GM19043 (cell line): ENCODE measurements at regions not wholly inside any gene's neighbourhood (a gene's known extent, or its start where the extent isn't known, plus 50 kb on each side); places are given as distances from the start of the nearest gene placed in this dataset.
"Not testable (repeated sequence)": the region's sequence is repeated elsewhere in the genome, so short reads cannot be mapped to it uniquely, and the experiment has no call there.

Experiments used
- ATAC-seq: cut with Tn5 transposase; IDR thresholded peaks from one replicate; pipeline ENCODE4 v1.9.1; 2021; ENCODE audit warnings: low read depth; ENCODE audit not compliant: unreplicated experiment

DNA sequence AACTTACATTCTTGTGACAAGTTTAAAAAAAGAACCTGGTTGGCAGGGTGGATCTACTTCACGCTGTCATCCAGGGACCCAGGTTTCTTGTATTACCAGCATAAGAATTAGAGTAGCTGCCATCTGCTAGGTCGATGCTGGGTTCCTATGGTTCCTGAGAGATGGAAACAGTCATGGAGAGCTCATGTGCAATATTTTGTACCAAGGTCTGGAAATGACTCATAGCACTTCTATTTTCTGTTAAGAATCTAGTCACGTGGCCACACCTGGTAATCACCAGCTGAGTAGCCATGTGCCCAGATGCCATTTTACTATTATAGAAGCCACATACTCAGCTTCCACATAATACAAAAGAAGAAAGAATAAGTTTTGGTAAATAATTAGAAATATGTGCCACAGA lies 171.3 kb downstream of the CD83 start:
- ATAC-seq = no peak

DNA sequence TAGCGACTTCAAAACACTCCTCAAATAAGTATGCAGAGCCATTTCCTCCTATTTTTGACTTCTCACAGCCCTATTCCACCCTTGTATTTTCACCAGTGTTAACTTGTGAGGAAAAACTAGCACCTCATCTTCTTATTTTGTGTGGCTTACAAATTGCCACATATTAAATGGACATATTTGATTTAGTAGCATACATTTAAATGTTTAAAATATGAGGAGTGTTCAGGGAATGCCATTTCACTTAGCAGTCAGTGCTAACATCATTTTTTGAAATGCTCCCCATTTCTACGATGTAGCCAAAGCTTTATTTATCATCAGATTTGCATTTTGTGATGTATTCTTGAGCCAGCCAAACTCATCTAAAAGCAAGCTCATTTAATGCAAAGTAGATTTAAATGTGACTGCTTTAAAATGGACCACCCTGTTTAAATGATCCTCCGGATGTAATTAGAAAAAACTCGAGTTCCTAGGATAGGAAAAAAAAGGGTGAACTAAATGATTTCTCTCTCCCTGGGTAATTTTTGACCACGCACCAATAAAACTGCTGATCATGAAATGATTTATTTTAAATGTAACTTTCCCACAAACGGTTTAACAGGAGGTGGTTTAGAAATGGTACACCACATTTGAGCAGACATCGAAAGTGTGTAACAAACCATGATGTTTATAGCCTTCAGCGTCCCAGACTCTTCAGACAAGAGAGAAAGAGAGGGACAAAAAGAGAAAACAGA lies 172.6 kb downstream of the CD83 start:
- no peak for ATAC-seq

DNA sequence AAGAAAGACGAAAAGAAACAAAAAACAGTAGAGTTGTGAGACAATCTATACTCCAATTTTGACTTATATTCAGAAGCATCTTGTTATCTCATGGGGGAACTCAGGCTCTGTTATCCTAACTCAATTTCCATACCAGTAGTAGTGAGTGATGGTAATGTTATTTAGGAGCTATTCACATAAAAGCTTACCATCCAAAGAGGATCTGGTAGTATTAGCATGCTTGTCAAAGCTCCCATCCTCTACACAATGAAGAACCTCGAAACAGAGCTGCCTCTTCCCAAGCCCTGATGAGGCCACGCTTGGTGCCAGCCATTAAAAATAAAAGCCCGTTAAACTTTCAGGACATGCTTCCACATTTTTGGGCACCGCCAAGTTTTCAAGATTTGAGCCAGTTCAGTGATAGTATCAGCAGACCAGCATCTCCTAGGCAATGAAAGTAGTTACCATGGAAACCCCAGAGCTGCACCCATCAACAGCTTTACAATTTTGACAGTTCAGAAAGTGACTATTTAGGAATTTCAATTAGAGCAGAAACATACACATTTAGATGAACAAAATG lies 173.3 kb downstream of the CD83 start:
- ATAC-seq = no peak

DNA sequence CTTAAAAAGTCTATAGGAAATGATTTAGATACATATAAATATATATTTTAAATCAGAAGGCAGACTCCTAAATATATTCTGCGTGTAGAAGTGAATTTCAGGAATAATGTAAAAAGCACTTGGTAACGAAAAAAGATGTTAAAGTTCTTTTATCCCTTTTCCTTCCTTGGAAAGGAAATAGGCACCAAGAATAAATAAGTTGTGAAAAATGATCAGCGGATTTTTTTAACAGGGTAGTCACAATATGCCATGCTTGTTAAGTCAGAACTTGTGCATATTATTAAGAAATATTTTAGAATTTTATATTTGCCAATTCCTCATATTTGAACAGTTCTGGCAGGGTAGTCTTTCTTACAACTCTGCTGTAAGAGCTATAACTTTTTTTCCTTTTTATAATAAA lies 173.8 kb downstream of the CD83 start:
- ATAC-seq = no peak

DNA sequence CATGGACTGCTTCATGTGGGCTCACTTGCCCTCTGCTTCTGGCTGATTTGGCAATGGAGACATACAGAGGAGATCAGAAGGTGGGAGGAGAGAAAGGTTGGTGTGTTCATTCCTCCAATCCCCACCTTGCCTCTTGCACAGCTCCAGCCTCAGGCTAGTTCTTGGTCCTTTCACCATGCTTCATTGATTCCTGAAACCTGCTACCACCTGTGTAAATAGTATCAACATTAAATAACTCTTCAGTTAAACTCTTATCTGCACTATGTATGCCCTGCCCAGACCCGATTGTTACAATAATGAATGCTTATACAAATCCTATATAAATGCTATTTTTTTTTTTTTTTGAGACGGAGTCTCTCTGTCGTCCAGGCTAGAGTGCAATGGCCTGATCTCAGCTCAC lies 174.5 kb downstream of the CD83 start:
- no peak for ATAC-seq

DNA sequence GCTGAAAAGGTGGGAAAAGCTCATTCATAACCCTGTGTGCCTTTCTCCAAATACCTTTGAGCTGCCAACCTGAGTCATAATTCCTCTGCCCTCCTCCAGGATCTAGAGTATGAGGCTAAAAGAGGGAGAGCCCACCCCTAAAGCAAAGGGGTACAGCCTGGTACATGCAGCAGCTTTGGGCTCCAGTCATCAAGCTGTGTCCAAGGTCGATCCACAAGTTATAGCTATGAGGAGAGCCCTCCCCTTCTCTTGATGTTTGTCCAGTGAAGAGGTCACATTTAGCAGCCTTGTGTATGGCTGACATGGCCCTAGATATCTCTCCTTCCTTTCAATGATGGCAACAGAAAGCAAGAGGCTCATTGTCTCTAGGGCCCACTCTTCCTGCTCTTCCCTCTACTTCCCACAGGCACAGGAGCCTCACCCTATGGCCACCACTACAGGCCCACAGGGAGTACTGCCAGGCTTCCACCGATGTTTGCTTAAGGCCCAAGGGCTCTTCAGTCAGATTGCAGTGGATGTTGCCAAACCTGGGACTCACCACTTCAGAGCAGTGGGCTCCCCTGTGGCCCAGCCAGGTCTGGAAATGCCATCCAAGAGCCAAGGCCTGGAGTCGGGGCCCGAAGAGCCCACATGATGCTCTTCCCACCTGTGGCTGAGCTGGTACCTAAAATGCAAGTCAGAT lies 176.8 kb downstream of the CD83 start:
- ATAC-seq = no peak

DNA sequence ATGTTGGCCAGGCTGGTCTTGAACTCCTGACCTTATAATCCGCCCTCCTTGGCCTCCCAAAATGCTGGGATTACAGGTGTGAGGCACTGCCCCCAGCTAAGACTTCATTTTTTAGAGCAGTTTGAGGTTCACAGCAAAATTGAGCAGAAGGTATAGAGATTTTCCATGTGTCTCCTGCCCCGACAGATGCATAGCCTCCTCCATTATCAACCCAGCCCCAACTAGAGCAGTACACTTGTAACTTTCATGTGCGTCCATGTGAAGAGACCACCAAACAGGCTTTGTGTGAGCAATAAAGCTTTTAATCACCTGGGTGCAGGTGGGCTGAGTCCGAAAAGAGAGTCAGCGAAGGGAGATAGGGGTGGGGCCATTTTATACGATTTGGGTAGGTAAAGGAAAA lies 179.1 kb downstream of the CD83 start:
- not testable (repeated sequence) for ATAC-seq

DNA sequence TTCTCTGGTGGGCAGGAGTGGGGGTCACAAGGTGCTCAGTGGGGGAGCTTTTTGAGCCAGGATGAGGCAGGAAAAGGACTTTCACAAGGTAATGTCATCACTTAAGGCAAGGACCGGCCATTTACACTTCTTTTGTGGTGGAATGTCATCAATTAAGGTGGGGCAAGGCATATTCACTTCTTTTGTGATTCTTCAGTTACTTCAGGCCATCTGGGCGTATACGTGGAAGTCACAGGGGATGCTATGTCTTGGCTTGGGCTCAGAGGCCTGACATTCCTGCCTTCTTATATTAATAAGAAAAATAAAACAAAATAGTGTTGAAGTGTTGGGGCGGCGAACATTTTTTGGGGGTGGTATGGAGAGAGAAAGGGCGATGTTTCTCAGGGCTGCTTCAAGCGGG lies 179.5 kb downstream of the CD83 start:
- ATAC-seq = not testable (repeated sequence)

DNA sequence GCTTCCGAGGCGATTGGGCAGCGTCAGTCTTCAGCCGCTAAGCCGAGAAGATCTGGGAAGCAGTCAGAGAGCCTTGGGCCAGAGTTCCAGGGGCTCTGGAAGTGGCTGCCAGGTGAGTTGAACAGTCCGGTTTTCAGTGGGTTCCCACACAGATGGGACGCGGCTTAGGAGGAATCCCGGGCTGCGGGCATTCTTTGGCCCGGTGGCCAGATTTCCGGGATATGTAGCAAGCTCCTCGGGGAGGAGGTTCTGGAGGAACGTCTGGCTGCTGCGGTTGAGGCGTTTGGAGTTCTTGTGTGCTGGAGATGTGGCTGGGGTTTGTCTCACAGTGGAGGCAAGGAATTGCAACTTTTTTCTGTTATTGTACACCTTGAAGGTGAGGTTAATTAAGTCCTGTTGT lies 182.6 kb downstream of the CD83 start:
- ATAC-seq = not testable (repeated sequence)

DNA sequence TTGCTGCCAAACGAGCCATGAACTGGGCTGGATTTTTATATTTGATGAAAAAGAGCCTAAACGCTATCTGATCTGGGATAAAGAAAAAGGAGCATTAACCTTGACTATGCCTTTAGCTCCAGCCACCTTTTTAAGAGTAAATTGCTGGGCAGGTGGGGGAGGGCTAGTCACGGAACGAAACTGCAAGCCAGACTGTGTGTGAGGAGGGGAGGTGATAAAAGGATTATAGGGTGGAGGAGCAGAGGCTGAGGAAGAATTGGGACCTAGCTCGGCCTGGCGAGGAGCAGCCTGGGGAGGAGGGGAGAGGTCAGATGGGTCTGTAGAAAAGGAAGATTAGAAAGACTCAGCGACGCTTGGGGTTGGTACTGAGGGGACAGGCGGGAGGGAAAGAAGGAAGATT lies 183.1 kb downstream of the CD83 start:
- not testable (repeated sequence) for ATAC-seq

DNA sequence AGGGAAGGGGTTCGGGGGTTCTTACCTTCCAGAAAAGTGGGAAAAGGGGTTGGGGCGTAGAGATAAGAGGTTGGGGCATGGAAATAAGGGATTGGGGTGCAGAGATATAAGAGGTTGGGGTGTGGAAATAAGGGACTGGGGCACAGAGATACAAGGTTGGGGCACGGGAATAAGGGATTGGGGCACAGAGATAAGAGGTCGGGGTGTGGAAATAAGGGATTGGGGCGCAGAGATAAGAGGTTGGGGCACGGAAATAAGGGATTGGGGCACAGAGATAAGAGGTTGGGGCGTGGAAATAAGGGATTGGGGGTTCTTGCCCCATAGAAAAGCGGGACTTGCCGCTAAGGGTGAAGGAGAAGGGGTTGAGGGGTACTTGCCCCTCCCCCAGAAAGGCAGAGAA lies 183.9 kb downstream of the CD83 start:
- not testable (repeated sequence) for ATAC-seq

DNA sequence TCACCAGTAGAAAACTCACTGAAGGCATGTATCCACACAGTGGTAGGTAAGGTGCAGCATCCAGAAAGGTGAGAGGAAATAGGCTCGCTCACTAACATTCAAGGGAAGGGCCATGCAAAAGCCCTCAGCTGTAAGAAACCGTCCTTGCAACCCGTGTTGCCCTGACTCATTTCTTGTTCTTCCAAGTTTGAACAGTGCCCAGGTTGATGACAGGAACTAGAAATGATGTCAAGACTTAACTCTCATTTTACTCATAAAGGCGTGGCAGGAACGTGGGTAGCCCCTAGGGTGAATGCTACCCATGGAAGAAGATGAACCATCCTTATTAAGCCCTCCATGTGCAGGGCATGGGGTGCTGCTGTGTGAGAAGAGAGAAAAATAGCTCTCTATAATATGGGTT lies 187.6 kb downstream of the CD83 start:
- ATAC-seq = no peak

DNA sequence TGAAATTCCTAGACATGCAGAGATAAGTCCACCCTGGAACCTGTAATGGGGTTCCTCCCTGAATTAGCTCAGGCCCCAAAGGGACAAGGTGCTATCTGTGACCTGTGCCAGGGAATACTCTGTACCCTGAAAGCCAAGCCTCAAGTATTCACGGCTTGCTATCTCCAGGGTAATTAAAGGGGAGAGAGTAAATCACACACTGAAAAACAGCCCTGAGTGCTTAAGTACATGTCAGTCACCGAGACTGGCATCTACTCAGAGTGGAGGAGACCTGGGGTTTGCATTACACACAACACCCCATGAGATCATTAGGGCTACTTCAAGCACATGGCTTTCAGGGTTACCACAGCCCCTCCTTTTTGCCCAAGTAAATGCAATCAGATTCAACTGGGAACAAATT lies 188.1 kb downstream of the CD83 start:
- ATAC-seq = no peak

DNA sequence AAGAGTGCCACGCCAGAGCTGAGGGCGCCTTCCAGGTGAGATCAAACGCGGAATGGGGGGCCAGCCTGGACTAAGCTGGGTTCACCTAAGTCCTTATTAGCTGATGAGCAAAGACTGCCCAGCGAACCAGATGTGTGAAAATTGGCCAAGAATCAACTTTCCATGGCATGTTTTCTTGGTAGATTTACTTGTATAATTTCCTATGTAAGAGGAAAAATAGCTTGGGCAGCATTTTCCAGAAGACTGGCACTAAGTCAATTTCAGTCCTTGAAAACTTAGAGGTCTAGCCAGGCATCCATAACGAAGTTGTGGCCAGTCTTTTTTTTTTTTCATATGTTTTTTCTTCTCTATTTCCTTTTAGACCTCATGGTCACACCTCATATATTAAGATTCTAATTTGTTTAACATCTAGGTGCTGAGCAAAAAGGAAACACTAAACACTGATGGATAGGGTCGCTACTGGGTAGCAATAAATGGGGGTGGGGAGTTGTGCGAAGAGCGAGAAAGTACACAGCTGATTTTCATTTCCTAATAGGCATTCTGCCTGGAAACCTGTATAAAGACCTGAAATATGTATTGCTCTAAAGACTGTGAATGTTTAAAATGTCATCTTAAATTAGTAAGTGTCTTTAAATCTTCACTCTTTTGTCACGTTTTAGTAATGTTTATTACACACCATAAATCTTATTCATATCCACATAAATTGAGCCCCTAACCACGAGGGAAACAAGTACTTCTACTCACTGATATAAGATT lies 188.8 kb downstream of the CD83 start:
- ATAC-seq = no peak

DNA sequence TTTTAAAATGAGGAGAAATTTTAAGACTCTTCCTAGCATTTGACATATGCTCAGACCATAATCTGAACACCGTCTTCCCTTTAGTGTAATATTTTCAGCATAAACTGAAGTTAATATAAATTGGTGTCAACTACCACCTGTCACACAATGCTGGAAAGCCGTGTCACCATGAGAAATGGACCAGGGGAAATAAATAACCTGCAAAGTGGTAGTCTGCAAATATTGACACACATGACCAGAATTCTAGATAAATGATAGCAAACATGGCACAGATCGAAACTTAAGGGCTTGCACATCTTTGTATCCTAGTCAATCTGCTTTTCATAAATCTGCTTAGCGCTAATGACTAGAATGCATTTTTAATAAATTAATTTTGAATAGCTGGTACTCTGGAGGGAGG lies 191.9 kb downstream of the CD83 start:
- no peak for ATAC-seq

DNA sequence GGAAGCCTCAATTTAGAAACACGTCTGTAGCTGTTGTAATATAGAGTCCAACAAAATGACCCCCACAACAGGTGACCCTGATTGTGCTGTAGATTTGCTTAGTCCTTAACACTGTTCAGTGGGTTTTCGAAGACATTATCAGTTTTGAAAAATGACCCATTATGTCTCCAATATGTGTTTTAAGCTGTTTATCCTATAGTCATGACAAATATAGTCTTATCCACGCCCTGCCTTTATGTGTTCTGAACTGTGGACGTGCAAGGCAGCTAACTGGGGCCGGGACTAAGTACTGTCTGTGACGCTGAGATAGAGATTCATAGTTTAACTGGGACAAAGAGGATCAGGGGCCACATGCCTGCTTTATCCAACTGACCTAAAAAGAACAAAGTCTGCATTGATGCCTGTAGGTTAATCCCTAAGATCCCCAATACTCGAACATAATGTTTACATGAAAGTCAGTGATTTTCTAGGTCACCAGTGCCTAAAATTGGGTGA lies 192.4 kb downstream of the CD83 start:
- ATAC-seq = no peak

DNA sequence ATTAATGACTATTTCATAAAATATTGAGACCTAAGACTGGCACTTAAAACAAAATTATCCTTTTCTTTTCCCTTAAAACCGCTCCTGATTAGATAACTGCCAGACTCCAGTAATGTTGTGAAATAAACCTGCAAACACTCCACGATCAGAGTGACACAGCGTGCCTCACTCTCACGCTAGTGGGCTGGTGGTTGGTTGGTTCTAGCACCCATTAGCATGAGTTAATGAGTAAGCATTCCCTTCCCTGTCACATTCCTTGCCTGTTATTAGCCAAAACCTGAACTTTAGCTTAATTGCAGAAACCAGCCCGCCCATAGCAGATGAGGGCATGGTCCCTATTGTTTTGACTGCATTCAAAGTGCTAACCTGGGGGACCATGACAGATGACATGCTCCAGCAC lies 193.4 kb downstream of the CD83 start:
- ATAC-seq = no peak

DNA sequence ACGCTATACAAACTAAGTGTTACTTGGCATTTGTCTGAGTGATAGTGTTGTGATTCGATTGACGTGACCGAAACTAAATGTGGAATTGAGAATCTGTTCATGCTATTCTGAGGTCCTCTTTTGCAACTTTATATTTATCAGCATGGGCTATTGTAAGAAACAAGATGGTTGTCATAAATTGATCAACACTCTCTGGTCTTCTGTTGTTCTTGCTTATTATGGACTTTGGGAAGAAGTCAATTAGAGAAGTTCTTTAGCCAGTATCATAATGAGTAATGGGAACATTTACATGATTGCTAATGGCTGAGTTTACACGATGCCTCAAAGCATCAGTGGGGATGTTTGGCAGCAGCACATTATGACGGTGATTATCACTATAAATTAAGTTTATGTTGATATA lies 195.0 kb downstream of the CD83 start:
- ATAC-seq = no peak

DNA sequence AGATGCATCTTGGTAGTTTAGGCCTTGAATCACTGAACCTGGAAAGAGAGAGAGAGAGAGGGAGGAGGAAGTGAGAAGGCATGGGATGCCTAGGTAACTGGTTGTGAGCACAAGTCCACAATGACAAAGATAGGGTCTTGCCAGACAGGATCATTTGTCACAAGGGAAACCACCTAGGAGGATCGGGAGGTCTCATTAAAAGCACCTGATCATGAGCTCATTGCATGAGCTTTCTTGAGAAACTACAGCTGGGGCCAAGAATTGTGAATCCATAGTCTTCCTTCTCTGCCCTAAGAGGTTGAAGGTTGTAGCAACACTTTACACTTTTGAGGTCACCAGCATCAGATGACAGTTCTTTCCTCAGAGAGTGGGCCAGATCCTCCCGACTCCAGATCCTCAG lies 195.7 kb downstream of the CD83 start:
- no peak for ATAC-seq

DNA sequence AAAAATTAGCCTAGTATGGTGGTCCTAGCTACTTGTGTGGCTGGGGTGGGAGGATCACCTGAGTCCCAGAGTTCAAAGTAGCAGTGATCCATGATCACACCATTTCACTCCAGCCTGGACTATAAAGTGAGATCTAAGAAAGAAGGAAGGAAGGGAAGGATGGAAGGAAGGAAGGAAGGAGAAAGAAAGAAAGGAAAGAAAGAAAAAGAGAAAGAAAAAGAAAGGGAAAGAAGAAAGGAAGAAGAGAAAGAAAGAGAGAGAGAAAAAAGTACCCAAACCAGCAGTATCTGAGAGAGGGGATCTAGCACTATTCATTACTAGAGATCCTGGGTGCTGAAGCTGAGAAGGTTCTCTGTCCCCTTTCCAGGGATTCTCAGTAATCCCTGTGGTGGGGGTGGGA lies 197.8 kb downstream of the CD83 start:
- no peak for ATAC-seq
